HG03108 (cell line): ENCODE measurements at regions not wholly inside any gene's neighbourhood (a gene's known extent, or its start where the extent isn't known, plus 50 kb on each side); places are given as distances from the start of the nearest gene placed in this dataset.
"Not testable (repeated sequence)": the region's sequence is repeated elsewhere in the genome, so short reads cannot be mapped to it uniquely, and the experiment has no call there.

ENCODE experiments used
- ATAC-seq: cut with Tn5 transposase; IDR thresholded peaks from one replicate; pipeline ENCODE4 v1.9.1; 2021; ENCODE audit warnings: moderate library complexity; ENCODE audit not compliant: unreplicated experiment

DNA sequence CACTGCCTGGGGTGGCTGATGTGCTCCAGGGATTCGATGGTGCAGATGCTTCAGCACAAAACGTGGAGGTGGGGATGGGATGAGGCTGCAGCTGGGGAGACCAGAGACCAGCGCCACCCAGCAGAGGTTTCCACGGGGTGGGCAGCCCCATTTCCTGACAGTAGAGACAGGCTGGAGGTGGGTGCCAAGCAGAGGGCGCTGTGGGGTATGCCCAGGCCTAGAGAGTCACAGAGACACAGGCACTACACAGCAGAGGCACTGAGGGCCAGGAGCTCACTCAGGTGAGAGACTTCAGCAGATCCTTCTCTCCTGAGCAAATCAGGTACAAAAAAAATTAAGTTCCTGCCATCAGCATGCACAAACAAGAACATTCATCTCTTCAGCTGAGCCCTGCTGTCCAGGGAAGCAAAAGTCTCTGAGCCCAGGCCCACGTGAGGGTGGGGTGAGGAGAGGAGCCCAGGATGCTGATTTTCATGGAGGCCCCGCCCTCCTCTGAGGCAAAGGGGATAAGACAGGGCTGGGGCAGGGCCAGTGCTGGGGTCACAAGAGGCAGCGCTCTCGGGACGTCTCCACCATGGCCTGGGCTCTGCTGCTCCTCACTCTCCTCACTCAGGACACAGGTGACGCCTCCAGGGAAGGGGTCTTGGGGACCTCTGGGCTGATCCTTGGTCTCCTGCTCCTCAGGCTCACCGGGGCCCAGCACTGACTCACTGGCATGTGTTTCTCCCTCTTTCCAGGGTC lies 53.1 kb downstream of the GGTLC2 start:
- ATAC-seq: no peak

DNA sequence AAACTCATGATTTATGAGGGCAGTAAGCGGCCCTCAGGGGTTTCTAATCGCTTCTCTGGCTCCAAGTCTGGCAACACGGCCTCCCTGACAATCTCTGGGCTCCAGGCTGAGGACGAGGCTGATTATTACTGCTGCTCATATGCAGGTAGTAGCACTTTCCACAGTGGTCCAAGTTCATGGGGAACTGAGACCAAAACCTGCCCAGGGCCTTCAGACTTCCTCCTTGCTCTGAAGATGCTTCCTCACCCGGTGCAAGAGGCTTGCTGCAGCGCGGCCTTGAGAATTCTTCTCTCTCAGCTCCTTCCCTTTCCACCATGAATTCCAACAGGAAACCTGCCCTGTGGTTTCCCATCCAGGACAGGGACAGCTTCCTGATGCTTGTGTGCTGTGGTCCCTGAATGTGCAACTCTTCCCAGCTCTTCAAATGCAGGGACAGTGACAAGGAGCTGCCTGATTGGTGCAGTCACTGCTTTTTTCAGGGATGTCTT lies 53.9 kb downstream of the GGTLC2 start:
- no peak for ATAC-seq

DNA sequence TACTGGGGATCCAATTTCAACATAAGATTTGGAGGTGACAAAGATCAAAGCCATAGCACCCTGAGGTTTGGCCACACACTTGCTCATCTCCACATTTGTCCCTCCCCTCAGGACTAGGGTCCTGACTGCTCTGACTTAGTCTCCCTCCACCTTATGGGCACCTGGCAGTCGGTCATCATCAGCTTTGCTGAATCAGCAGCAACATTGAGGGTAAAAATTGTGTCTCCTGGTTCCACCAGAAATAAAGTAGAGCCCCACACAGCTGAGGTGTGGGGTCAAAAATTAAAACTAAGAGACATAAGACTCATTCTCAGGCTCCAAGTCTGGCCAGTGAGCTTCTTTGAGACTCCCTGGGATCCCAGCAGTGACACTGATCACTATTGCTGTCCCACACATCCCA lies 56.2 kb downstream of the GGTLC2 start:
- no peak for ATAC-seq

DNA sequence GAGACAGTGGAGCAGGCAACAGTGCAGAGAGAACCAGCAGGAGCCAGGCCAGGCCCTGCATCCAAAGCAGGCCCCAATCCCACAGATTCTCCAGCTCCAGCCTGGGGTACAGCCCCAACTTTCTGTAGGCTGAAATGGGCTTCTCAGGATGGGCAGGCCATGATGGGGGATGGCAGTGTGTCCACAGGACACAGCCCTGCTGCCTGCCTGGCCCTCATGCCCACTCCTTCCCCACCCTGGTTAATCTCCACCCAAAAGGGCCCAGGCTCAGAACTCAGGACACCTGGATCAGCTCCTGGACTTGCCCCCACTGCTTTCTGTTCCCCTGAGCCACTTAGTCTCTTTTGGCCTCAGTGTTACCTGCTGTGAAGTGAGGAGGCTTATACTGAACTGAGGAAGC lies 57.1 kb downstream of the GGTLC2 start:
- ATAC-seq: not testable (repeated sequence)

DNA sequence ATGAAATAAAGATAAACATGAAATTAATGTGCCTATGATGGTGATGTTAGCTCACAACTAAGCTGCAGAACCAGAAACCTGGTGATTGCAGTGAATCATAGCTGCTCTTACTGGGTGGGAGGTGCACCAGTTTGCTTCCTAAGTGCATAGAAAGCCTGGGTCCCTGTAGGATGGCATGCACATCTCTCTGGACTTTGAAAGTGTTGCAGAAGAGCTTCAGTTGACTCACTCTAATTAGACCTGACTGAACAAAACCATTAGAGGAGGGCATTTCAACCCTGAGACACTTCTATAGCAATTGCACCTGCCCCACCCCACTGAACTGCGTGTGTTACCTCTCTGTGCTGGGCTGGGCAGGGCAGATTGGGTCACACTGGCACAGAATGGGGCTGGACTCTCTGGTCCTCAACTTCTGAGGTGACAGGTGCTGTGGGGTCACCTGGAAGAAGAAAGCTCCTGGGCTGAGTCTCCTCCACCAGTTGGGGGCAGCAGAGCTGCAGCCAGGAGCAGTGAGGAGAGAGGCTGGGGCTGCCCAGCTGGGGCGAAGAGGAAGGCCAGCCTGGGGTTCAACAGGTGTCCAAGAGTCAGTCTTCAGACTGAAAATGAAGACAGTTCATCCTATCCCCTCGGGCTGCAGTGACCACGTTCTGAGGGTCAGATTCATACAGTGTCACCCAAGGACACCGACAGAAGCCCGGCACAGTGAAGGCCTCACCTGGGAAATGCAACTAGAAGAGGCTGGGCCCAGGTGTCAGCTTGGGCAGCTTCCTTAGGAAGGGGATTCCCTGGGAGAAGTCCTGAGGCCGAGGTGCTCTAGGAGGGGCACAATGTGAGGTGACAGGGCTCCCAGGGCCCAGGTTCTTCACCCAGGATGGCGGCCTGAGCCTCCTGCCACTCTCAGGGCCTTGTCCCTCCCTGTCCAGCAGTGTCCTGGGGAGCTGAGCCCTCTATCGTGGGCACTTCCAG lies 58.1 kb downstream of the GGTLC2 start:
- no peak for ATAC-seq

DNA sequence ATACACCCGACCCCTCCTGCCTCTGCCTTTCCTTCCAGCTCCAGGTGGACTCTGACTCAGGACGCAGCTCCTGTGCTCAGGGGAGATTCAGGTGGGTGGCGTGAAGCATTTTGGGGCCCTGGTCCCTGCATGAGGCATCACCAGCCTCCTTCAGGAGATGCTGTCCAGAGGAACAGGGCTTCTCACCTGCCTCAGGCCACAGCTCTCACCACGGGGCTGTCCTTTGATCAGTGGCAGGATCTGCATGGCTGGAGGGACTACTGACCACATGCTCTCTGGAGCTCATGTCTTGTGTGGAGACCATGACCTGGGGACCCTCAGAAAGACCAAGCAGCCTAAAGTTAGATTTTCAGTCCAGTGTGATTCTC lies 58.8 kb downstream of the GGTLC2 start:
- ATAC-seq: no peak

DNA sequence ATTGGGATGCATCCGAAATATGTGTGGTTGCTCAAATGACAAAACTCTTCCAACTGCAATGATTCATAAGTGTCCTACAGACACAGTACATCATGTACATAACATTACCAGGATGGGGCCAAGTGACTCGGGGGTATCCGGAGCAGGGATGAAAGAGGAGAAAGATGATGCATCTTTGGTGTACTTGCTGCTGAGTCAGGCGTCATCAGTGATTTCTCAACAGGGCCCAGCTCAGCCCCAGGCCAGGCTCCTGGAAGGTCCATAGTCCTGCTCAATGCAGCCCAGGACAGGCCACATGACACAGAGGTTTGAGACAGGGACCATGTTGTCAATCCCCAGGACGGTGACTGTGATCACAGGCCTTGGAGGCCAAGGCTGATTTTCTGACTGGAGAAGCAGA lies 59.3 kb downstream of the GGTLC2 start:
- ATAC-seq: no peak

DNA sequence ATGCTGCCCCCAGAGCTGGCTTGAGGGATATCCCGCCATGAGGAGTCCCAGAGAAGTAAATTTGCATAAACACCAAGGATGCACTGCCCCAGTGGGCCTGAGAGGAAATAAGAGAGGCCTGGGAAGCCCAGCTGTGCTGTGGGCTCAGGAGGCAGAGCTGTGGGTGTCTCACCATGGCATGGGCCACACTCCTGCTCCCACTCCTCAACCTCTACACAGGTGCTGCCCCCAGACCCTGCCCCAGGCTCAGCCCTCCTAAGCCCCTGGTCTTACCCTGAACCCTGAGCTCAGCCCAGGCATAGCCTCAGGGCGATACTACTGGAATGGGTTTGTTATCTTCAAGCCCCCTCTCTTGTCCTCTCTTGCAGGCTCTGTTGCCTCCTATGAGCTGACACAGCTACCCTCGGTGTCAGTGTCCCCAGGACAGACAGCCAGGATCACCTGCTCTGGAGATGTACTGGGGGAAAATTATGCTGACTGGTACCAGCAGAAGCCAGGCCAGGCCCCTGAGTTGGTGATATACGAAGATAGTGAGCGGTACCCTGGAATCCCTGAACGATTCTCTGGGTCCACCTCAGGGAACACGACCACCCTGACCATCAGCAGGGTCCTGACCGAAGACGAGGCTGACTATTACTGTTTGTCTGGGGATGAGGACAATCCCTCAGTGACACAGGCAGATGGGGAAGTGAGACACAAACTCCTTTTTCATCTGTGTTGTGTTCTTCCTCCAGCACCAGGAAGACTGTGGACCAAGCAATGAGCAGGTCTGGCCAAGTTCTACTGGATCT lies 59.9 kb downstream of the GGTLC2 start:
- no peak for ATAC-seq

DNA sequence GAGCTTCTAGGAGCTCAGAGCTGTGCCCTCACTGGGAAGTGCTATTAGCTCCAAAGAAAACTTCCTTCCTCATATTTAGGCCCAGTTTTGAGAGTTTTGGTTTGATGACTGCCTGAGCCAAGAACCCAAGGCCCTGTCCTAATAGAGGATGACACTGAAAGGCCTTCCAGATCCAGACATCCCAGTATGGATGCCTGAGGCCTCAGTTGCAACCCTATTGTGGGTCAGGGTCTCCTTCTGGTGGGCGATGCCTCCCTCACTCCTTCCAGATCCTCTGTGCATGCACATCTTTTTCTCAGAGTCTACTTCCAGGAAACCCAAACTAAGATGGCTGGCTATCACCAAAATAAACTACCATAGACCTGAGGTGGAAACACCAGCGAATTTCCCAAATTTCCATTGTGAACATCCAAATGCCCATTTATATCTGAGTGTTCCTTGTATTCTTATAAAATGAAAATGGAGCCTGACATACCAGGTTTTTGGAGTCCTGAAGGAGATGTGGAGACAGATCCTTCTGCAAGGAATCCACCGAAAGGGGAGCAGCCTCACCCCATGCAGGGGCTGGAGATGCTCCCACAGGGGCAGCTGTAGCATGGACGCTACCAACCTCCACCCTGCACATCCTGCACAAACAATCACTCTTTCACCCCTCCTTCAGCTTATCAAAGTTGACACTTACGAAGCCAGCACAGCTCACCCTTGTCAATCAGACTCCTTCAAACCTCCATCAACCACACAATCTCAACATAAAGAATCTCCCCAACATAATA lies 61.1 kb downstream of the GGTLC2 start:
- no peak for ATAC-seq

DNA sequence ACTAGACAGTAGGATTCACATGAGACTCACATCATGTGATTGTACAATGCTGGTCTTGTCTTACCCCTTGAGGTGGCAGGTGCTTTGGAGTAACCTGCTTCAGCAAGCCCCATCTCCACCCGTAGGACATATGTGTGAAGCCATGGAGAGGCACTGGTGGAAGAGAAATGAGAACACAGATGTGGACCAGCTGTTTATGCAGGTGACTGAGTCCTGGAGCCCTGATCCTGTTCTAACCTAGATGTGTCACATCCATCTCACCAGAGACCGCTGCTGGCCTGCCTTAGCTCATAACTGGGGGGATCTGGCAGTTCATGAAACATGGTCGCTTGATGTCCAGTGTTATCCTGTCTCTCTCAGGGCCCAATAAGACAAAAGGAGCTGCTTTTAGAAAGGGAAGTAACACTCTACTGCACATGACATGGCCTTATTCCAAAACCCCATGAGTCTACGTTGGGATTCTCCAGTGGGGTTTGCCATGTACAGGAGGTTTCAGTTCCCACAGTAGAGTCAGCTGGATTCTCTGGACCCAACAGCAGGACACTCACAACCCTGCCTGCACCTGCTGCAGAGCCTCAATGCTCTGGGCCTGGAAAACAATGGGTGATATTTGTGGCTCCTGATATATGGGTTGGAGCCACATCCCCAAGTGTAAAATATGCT lies 62.0 kb downstream of the GGTLC2 start:
- no peak for ATAC-seq

DNA sequence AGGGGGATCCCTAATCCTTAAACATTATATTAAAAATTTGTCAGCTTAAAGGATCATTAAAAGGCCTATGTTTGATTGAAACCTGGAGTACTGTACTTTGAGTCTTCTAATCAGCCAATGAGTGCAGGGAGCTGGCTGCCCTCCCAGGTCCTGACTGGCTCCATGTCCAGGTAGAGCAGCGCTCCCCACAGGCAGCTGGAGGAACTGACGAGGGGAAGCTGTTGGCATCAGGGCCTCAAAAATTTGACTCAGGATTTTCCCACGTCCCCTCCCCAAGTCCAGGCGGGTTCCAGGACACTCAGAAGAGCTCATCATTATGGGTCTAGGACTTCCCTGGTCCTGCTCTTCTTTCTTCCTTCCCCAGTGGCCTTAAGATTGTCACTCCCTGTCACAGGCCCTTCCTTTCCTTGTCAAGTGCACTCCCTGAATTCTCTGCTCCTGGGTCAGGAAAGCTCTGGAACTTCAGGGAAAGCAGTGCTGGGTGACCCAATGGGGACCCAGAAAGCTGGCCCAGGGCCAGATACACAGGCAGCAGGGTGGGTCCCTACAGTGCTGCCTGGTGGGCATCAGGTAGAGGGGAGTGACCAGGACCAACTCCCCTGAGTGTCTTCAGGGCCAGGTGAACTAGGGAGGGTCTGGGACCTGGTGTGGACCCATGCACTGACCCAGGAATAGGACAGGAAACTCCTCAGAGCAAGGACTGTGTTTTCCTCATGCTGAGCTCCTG lies 65.5 kb downstream of the GGTLC2 start:
- ATAC-seq: no peak

DNA sequence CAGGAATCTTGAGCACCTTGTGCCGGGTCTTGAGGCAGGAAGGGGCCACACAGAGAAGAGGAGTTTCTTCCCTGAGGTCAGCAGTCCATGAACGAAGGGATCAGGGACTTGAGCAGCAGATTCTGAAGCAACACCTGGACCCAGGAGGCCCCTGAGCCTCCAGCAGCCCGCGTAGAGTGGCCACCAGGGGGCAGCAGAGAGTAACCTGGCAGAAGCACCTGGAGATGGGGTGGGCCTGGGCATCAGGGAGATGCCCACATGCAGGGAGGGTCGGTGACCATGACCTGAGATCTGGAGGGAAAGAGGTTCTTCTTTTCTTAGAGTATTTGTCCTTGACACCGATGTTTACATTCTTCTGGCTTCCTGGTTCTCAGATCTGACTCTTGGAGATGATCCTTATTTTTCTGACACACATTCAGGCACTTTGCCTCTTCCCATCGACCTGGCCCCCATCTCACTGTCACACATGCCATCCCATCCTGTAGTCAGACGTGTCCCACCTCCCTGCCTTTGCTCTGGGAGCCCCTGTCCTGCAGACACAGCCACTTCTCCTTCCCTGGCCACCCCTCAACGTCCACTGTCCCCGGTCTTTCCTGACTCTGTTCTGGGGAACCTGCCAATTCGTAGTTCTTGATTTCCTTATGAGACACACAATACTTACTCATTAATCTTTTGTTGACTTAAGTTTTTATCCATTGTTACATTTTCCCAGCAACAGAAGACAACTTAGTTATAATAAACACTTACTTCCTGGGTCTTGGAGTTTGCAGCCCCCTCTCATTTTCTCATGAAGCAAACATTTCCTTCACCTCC lies 66.5 kb downstream of the GGTLC2 start:
- ATAC-seq: no peak

DNA sequence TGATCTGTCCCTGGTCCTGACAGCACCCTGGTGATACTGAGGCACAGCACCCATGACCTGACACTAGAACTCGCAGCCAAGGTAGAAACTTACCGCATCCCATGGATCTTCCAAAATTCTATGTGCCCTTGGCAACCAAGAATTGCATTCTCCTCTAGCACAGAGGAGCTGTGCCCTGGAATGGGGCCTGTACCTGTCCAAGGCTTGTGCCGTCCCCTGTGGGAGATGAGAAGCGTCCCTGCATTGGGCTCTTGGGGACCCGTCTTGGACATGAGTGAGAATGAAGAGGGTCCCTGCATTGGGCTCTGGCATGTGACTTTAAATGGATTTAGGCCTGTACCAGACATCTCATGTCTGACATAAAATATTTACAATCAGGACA lies 67.1 kb downstream of the GGTLC2 start:
- ATAC-seq: no peak

DNA sequence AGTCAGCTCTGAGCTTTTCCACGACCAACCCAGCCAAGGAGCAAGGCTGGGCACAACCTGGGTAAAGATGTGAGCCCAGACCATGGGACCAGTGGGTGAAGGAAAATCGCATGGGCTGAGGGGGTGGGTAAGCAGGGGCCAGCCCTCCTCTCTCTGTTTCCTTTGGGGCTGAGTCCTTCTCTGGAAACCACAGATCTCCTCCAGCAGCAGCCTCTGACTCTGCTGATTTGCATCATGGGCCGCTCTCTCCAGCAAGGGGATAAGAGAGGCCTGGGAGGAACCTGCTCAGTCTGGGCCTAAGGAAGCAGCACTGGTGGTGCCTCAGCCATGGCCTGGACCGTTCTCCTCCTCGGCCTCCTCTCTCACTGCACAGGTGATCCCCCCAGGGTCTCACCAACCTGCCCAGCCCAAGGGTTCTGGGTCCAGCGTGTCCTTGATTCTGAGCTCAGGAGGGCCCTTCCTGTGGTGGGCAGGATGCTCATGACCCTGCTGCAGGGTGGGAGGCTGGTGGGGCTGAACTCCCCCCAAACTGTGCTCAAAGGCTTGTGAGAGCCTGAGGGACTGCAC lies 67.8 kb downstream of the GGTLC2 start:
- no peak for ATAC-seq

DNA sequence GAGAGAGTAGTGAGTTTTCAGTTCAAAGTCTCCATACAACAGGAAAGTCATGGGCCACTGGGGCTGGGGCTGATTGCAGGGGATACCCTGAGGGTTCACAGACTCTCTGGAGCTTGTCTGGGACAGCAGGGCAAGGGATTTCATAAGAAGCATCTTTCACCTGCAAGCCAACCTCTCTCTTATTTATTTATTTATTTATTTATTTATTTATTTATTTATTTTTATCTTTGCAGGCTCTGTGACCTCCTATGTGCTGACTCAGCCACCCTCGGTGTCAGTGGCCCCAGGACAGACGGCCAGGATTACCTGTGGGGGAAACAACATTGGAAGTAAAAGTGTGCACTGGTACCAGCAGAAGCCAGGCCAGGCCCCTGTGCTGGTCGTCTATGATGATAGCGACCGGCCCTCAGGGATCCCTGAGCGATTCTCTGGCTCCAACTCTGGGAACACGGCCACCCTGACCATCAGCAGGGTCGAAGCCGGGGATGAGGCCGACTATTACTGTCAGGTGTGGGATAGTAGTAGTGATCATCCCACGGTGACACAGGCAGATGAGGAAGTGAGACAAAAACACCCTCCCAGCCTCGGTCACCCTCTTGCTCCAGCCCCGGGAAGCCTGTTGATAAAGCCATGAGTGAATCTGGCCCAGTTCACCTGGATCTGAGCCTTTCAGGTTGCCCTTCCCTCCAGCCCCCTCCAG lies 68.4 kb downstream of the GGTLC2 start:
- no peak for ATAC-seq

DNA sequence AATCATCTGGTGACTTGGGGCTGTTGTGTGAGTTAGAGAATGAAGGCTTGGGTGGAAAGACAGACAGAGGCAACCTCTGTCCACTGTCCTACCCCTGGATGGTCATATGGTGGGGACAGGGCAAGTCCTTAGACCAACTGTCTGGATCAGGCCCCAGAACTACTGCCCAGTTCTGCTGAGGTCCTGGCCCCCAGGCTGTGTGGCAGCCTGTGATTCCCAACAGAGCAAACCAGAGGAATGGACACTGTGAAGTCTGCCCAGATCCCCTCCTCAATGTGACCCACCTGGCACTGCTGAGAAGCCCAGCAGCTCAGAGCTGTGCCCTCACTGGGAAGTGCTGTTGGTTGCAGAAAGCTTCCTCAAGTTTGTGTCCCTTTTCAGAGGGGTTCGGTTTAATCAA lies 69.0 kb downstream of the GGTLC2 start:
- ATAC-seq: no peak

DNA sequence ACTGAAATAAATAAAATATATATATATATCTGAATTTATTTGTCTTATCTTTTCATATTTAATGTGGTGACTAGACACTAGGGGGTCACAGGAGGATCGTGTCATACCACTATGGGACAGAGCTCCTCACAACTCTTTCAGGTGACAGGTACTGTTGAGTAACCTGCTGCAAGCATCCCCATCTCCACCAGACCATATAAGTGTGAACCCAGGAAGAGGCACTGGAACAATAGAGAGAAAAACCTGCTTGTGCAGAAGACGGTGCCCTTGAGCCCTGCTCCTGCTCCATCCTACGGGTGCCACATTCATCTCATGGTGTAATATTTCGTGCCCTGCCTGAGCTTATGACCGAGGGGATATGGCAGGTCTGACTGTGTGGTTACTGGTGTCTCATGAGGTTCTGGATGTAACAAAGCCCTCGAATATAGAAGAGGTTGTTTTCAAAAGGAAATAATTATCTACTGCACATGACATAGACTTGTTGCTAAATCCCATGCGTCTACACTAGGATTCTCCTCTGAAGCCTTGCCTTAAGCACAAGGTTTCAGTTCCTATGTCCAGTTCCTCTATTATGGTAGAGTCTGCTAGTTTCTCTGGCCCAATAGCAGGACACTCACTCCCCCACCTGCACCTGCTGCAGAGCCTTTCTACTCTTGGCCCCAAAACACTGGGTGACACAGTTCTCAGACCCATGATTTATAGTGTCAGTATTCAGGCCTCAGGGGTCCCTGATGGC lies 70.4 kb downstream of the GGTLC2 start:
- no peak for ATAC-seq
